Neural progenitor cell (in vitro differentiated cells): ENCODE measurements at regions not wholly inside any gene's neighbourhood (a gene's known extent, or its start where the extent isn't known, plus 50 kb on each side); places are given as distances from the start of the nearest gene placed in this dataset.

ENCODE experiments used
- CTCF ChIP-seq: fragments of 200-600 bp; sonication (generic); IDR thresholded peaks from 2 replicates; pipeline ENCODE4 v1.5.1; 2017; ENCODE audit warnings: antibody characterized with exemption, mild to moderate bottlenecking
- EZH2 ChIP-seq: fragments of 200-600 bp; sonication (generic); IDR thresholded peaks from 2 replicates; pipeline ENCODE4 v1.6.1; 2017; ENCODE audit warnings: antibody characterized with exemption, mild to moderate bottlenecking, moderate library complexity

GRCh38 chr15:47427463-47427862 lies 289.8 kb upstream of the SEMA6D start:
- TF ChIP-seq CTCF: no peak
- no peak for TF ChIP-seq EZH2
